Breast epithelium (tissue), 3 donors: ENCODE measurements at regions not wholly inside any gene's neighbourhood (a gene's known extent, or its start where the extent isn't known, plus 50 kb on each side); places are given as distances from the start of the nearest gene placed in this dataset.

Source experiments
- CTCF ChIP-seq, 3 donors: fragments of 450-650 bp; IDR thresholded peaks; one replicate each; pipeline ENCODE4 v1.5.1; 2016 to 2017; ENCODE audit warnings: antibody characterized with exemption in 3 of 3, mild to moderate bottlenecking in 3 of 3, moderate library complexity in 3 of 3
- POLR2A ChIP-seq: fragments of 450-650 bp; IDR thresholded peaks from one replicate; pipeline ENCODE4 v1.6.1; 2016; ENCODE audit warnings: antibody characterized with exemption, mild to moderate bottlenecking, moderate library complexity
- POLR2AphosphoS5 ChIP-seq, 3 donors: sonication (generic); formaldehyde crosslinking; IDR thresholded peaks; one replicate each; pipeline ENCODE4 v1.6.1; 2017; ENCODE audit warnings: antibody characterized with exemption in 3 of 3

- TF ChIP-seq CTCF (IDR thresholded peaks at IDR 0.05) (no peak), POLR2A (no peak), POLR2AphosphoS5 (IDR thresholded peaks at IDR 0.05) (no peak)
Measured at GRCh38 chr4:162675661-162676060, 491.0 kb downstream of the NAF1 start.
